GM06990 (cell line): ENCODE measurements at regions not wholly inside any gene's neighbourhood (a gene's known extent, or its start where the extent isn't known, plus 50 kb on each side); places are given as distances from the start of the nearest gene placed in this dataset.

ENCODE experiments used
- DNase-seq: peaks from one replicate; pipeline ENCODE4 v3.0.0-alpha.2; 2011; ENCODE audit not compliant: insufficient read length; ENCODE audit errors: extremely low read depth
- H3K27me3 ChIP-seq: replicated peaks from 2 replicates; pipeline ENCODE4 v1.6.0; 2011; ENCODE audit warnings: low read length; ENCODE audit not compliant: control insufficient read depth, insufficient read depth
- H3K36me3 ChIP-seq: 2 replicates; pipeline ENCODE4 v1.5.1; 2011; ENCODE audit warnings: low read length; ENCODE audit not compliant: control insufficient read depth, insufficient read depth
- H3K4me3 ChIP-seq: replicated peaks from 2 replicates; pipeline ENCODE4 v1.5.1; 2011; ENCODE audit warnings: low read depth, mild to moderate bottlenecking, control low read depth, low read length
- CTCF ChIP-seq: IDR thresholded peaks from 2 replicates; pipeline ENCODE4 v1.5.1; 2011; ENCODE audit warnings: low read length, control low read depth, mild to moderate bottlenecking, inconsistent platforms; ENCODE audit not compliant: insufficient read depth, poor library complexity, severe bottlenecking

- H3K27me3 ChIP-seq = no peaks in the 10 kb centered on the region; the same call in 1 of the 2 replicates
- no peak for TF ChIP-seq CTCF
- DNase-seq = no peak
- H3K4me3 ChIP-seq = no peak overlapping the region
- no peaks in the 10 kb centered on the region for H3K36me3 ChIP-seq
Observed at GRCh38 chr1:22241811-22242210, 98.9 kb upstream of the WNT4 start.

GRCh38 chr1:22245100-22245650 is 102.3 kb upstream of the WNT4 start:
- no peak for TF ChIP-seq CTCF
- Histone ChIP-seq H3K36me3 (no peaks in the 10 kb centered on the region), H3K4me3 (no peak overlapping the region), H3K27me3 (no peaks in the 10 kb centered on the region; the same call in 1 of the 2 replicates)
- DNase-seq = no peak

- DNase-seq = no peak
- Histone ChIP-seq H3K4me3 (no peak overlapping the region), H3K27me3 (no peaks in the 10 kb centered on the region; the same call in 1 of the 2 replicates), H3K36me3 (no peaks in the 10 kb centered on the region)
- no peak for TF ChIP-seq CTCF
Observed at GRCh38 chr1:22245726-22246125, 102.8 kb upstream of the WNT4 start.

GRCh38 chr1:22246755-22247480 is 104.0 kb upstream of the WNT4 start:
- DNase-seq = no peak
- Histone ChIP-seq H3K27me3 (no peaks in the 10 kb centered on the region; the same call in 1 of the 2 replicates), H3K4me3 (no peak overlapping the region), H3K36me3 (no peaks in the 10 kb centered on the region)
- TF ChIP-seq CTCF = no peak

- H3K27me3 ChIP-seq = no peaks in the 10 kb centered on the region; the same call in 1 of the 2 replicates
- TF ChIP-seq CTCF = no peak
- no peak overlapping the region for H3K4me3 ChIP-seq
- H3K36me3 ChIP-seq = no peaks in the 10 kb centered on the region
- no peak for DNase-seq
Observed at GRCh38 chr1:22247527-22248245, 104.8 kb upstream of the WNT4 start.
